ENCODE measurements at regions not wholly inside any gene's neighbourhood (a gene's known extent, or its start where the extent isn't known, plus 50 kb on each side); places are given as distances from the start of the nearest gene placed in this dataset.
"Not testable (repeated sequence)": the region's sequence is repeated elsewhere in the genome, so short reads cannot be mapped to it uniquely, and the experiment has no call there.

GRCh38 chr12:59273561-59273960 lies 322.3 kb upstream of the SLC16A7 start:
- TF ChIP-seq, protein P1, sequence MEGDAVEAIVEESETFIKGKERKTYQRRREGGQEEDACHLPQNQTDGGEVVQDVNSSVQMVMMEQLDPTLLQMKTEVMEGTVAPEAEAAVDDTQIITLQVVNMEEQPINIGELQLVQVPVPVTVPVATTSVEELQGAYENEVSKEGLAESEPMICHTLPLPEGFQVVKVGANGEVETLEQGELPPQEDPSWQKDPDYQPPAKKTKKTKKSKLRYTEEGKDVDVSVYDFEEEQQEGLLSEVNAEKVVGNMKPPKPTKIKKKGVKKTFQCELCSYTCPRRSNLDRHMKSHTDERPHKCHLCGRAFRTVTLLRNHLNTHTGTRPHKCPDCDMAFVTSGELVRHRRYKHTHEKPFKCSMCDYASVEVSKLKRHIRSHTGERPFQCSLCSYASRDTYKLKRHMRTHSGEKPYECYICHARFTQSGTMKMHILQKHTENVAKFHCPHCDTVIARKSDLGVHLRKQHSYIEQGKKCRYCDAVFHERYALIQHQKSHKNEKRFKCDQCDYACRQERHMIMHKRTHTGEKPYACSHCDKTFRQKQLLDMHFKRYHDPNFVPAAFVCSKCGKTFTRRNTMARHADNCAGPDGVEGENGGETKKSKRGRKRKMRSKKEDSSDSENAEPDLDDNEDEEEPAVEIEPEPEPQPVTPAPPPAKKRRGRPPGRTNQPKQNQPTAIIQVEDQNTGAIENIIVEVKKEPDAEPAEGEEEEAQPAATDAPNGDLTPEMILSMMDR (IDR thresholded peaks at IDR 0.05), result not testable (repeated sequence)
- not testable (repeated sequence) for TF ChIP-seq POLR2A (IDR thresholded peaks at IDR 0.05)

Data from esophagus squamous epithelium (tissue), 4 donors.